ENCODE measurements at regions not wholly inside any gene's neighbourhood (a gene's known extent, or its start where the extent isn't known, plus 50 kb on each side); places are given as distances from the start of the nearest gene placed in this dataset.
"Not testable (repeated sequence)": the region's sequence is repeated elsewhere in the genome, so short reads cannot be mapped to it uniquely, and the experiment has no call there.

GRCh38 chr11:25453471-25453870 is 878.5 kb upstream of the ANO3 start:
- WGBS, 2 donors, result 93% methylated on average over 8 of the region's 8 CpGs
- intact Hi-C loops (cut with DNase I; ENCODE audit: low total_unique reads), result no loop called here
- DNase-seq (ENCODE audit: low spot score in 2 of 2), result no peak
- no peak overlapping the region for H3K4me3 ChIP-seq (ENCODE audit: low read depth, poor library complexity, severe bottlenecking)
- TF ChIP-seq POLR2A (IDR thresholded peaks at IDR 0.05) (no peak), CTCF (IDR thresholded peaks at IDR 0.05) (no peak)

- WGBS, 2 donors, result 82 to 92% methylated on average over 1 of the region's 1 CpG
- DNase-seq (ENCODE audit: low spot score in 2 of 2), result no peak
- no peak for TF ChIP-seq POLR2A (IDR thresholded peaks at IDR 0.05)
- TF ChIP-seq CTCF (IDR thresholded peaks at IDR 0.05), result no peak
- intact Hi-C loops (cut with DNase I; ENCODE audit: low total_unique reads), result no loop called here
- H3K4me3 ChIP-seq (ENCODE audit: low read depth, poor library complexity, severe bottlenecking), result no peak overlapping the region
Observed at GRCh38 chr11:25456211-25456610, 875.7 kb upstream of the ANO3 start.

DNA sequence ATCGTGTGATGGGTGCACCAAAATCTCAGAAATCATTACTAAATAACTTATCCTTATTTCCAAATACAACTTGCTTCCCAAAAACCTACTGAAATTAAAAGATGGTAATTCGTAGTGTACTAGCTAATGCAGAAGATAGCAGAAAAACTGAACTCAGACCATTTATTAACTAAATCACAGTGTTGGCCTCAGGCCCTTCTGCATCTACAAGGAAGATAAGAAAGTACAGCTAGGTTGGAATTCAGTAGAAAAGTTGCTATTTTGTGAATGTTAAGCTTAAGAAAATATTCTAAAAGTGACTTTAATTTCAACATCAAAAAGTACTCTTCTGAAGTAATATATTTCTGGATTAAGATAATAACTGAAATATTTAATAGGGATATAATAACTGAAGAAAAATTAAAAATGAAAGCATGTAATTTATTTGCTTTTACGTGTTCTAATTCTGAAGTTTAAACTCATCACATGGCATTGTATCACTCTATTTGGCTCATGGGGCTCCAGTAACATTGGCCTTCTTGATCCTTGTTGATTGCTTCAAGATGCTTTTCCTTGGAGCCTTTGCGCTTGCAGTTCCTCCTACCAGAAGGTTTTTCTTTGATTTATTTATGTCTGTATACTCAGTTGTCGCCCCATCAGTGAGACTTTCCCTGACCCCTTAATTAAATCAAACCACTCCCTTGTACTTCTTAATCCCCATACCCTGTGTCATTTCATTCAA is 847.9 kb upstream of the ANO3 start:
- 56 to 60% methylated on average over 5 of the region's 5 CpGs for WGBS, 2 donors
- DNase-seq (ENCODE audit: low spot score in 2 of 2), result peak in 1 of 2 donors; percentile 22
- no peak overlapping the region for H3K4me3 ChIP-seq (ENCODE audit: low read depth, poor library complexity, severe bottlenecking)
- intact Hi-C loops (cut with DNase I; ENCODE audit: low total_unique reads), result no loop called here
- TF ChIP-seq POLR2A (IDR thresholded peaks at IDR 0.05) (no peak), CTCF (IDR thresholded peaks at IDR 0.05) (no peak)

- 20 to 25% methylated on average over 2 of the region's 2 CpGs for WGBS, 2 donors
Observed at GRCh38 chr11:25485315-25485714, 846.6 kb upstream of the ANO3 start.

DNA sequence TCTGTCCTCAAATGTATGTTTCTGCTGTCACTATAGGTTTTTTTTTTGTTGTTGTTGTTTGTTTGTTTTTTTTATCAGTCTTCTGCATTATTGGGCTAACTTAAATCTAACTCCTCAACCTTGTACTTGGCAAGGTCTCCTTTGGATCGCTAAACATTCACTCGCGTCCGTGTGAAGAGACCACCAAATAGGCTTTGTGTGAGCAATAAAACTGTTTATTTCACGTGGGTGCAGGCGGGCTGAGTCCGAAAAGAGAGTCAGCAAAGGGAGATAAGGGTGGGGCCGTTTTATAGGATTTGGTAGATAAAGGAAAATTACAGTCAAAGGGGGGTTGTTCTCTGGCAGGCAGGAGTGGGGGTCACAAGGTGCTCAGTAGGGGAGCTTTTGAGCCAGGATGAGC is 845.6 kb upstream of the ANO3 start:
- H3K4me3 ChIP-seq (ENCODE audit: low read depth, poor library complexity, severe bottlenecking); intact Hi-C loops (cut with DNase I; ENCODE audit: low total_unique reads); DNase-seq (ENCODE audit: low spot score in 2 of 2): not testable (repeated sequence)
- 88 to 93% methylated on average over 8 of the region's 8 CpGs for WGBS, 2 donors

More at GRCh38 chr11:25485315-25485714, 846.6 kb upstream of the ANO3 start:
- TF ChIP-seq CTCF (IDR thresholded peaks at IDR 0.05) (no peak), POLR2A (IDR thresholded peaks at IDR 0.05) (no peak)
- no peak for DNase-seq (ENCODE audit: low spot score in 2 of 2)
- H3K4me3 ChIP-seq (ENCODE audit: low read depth, poor library complexity, severe bottlenecking), result no peak overlapping the region
- intact Hi-C loops (cut with DNase I; ENCODE audit: low total_unique reads), result no loop called here

DNA sequence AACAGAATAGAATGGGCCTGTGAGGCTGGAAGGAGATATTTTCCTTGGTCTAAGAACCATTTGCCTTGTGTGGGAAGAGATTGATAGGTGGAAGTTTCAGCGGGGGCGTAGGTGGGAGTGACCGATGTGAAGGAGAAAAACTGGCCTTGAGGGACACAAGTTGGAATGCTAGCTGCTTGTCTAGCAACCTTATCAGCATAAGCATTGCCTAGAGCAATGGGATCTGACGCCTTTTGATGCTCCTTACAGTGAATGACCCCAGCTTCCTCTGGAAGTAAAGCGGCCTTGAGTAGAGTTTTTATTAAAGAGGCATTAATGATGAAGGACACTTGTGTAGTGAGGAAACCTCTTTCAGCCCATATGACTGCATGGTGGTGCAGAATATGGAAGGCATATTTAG is 843.8 kb upstream of the ANO3 start:
- DNase-seq (ENCODE audit: low spot score in 2 of 2); intact Hi-C loops (cut with DNase I; ENCODE audit: low total_unique reads); H3K4me3 ChIP-seq (ENCODE audit: low read depth, poor library complexity, severe bottlenecking): not testable (repeated sequence)
- WGBS, 2 donors, result 76 to 77% methylated on average over 4 of the region's 5 CpGs

DNA sequence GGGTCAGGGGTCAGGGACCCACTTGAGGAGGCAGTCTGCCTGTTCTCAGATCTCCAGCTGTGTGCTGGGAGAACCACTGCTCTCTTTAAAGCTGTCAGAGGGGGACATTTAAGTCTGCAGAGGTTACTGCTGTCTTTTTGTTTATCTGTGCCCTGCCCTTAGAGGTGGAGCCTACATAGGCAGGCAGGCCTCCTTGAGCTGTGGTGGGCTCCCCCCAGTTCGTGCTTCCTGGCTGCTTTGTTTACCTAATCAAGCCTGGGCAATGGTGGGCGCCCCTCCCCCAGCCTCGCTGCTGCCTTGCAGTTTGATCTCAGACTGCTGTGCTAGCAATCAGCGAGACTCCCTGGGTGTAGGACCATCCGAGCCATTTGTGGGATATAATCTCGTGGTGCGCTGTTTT is 830.5 kb upstream of the ANO3 start:
- WGBS, 2 donors, result 71 to 81% methylated on average over 6 to 7 of the region's 7 CpGs
- intact Hi-C loops (cut with DNase I; ENCODE audit: low total_unique reads); H3K4me3 ChIP-seq (ENCODE audit: low read depth, poor library complexity, severe bottlenecking); DNase-seq (ENCODE audit: low spot score in 2 of 2): not testable (repeated sequence)
